GOT3 (cell line): ENCODE measurements at regions not wholly inside any gene's neighbourhood (a gene's known extent, or its start where the extent isn't known, plus 50 kb on each side); places are given as distances from the start of the nearest gene placed in this dataset.

Source experiments
- DNase-seq: peaks from one replicate; lab custom pipeline; 2025; ENCODE audit warnings: mixed read lengths; lab: John Stamatoyannopoulos, UW

- DNase-seq, result no peak
Observed at GRCh38 chr5:126360467-126360866, 62.7 kb upstream of the GRAMD2B start.

GRCh38 chr5:126363658-126364057 lies 59.6 kb upstream of the GRAMD2B start:
- DNase-seq, result no peak

GRCh38 chr5:126364206-126364902 lies 58.9 kb upstream of the GRAMD2B start:
- DNase-seq, result no peak

- no peak for DNase-seq
Observed at GRCh38 chr5:126365446-126366198, 57.6 kb upstream of the GRAMD2B start.

GRCh38 chr5:126366199-126366560 lies 57.0 kb upstream of the GRAMD2B start:
- DNase-seq, result no peak

GRCh38 chr5:126368239-126368812 lies 54.9 kb upstream of the GRAMD2B start:
- DNase-seq, result no peak

GRCh38 chr5:126369083-126369482 lies 54.1 kb upstream of the GRAMD2B start:
- no peak for DNase-seq

- no peak for DNase-seq
Observed at GRCh38 chr5:126369995-126370731, 53.0 kb upstream of the GRAMD2B start.

- DNase-seq, result no peak
Observed at GRCh38 chr5:126370796-126371718, 52.2 kb upstream of the GRAMD2B start.

- DNase-seq, result no peak
Observed at GRCh38 chr5:126373375-126374108, 49.7 kb upstream of the GRAMD2B start.
